ENCODE measurements at regions not wholly inside any gene's neighbourhood (a gene's known extent, or its start where the extent isn't known, plus 50 kb on each side); places are given as distances from the start of the nearest gene placed in this dataset.

DNA sequence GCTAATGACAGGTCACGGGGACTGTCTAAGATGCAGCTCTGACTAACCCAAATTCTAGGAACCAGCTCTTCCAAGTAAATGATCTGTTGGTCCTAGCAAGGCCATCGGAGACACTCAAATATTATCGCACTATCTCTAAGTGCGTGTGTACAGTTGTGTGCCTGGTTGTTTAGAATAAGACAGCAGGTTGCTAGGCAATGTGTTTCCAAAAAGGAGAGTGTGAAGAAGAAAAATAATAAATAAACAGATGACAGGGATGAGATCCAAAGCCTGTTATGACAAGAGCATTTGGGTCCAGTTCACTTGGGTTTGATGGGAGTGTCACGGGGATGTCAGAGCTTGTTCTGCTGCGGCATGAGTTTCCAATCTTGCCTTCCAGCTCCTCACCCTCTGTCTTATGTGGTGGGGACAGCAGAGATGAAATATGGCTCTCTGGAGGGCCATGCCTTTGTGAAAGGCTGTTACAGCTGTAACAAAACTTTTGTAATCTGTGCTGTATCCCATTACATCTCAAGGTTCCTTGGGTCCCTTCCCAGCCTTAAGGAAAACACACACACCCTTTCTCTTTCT is 127.5 kb upstream of the TNP1 start (continued):
- TF ChIP-seq, protein P1, sequence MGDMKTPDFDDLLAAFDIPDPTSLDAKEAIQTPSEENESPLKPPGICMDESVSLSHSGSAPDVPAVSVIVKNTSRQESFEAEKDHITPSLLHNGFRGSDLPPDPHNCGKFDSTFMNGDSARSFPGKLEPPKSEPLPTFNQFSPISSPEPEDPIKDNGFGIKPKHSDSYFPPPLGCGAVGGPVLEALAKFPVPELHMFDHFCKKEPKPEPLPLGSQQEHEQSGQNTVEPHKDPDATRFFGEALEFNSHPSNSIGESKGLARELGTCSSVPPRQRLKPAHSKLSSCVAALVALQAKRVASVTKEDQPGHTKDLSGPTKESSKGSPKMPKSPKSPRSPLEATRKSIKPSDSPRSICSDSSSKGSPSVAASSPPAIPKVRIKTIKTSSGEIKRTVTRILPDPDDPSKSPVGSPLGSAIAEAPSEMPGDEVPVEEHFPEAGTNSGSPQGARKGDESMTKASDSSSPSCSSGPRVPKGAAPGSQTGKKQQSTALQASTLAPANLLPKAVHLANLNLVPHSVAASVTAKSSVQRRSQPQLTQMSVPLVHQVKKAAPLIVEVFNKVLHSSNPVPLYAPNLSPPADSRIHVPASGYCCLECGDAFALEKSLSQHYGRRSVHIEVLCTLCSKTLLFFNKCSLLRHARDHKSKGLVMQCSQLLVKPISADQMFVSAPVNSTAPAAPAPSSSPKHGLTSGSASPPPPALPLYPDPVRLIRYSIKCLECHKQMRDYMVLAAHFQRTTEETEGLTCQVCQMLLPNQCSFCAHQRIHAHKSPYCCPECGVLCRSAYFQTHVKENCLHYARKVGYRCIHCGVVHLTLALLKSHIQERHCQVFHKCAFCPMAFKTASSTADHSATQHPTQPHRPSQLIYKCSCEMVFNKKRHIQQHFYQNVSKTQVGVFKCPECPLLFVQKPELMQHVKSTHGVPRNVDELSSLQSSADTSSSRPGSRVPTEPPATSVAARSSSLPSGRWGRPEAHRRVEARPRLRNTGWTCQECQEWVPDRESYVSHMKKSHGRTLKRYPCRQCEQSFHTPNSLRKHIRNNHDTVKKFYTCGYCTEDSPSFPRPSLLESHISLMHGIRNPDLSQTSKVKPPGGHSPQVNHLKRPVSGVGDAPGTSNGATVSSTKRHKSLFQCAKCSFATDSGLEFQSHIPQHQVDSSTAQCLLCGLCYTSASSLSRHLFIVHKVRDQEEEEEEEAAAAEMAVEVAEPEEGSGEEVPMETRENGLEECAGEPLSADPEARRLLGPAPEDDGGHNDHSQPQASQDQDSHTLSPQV (IDR thresholded peaks at IDR 0.05), result no peak
- no peak for TF ChIP-seq RBBP5 (conservative IDR thresholded peaks at IDR 0.05)

DNA sequence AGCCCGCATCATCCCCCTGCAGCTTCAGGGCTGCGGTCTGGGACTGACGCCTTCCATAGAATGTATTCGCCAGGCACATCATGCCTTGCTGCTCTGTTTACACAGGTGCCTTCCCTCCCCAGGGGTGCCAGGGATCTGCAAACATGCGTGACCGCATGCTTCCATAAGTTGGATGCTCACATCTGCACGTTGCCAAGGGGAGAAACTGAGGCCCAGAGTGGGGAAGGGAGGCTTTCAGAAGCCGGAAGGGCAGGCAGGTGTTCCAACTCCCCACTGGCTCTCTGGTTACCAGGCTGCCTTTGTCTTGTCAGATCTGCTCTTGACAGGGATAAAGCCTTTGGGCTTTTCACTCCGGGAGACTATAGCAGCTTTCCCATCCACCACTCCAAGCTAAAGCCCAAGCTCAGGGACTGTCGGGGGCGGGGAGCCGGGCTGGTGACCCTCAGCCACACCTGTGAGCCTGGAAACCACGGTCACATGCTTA is 125.8 kb upstream of the TNP1 start:
- Histone ChIP-seq H3K27me3 (replicated peaks in 1 of 2; ENCODE audit: control insufficient read depth in 2 of 2, insufficient read depth in 2 of 2, low read length in 1 of 2) (peaks cover 0 to 2% of the 10 kb centered on the region in 2 experiments; a peak in 2 of 4 replicates), H3K4me3 (no peak overlapping the region), H3K36me3 (ENCODE audit: control insufficient read depth in 2 of 2, insufficient read depth in 2 of 2, low read length in 1 of 2) (no peaks in the 10 kb centered on the region), H3K9ac (ENCODE audit: control insufficient read depth, insufficient read depth, low read length) (no peak overlapping the region), H3K4me1 (ENCODE audit: control insufficient read depth, insufficient read depth, low read length) (no peaks in the 10 kb centered on the region), H2AFZ (ENCODE audit: control insufficient read depth, low read depth, low read length) (no peak overlapping the region), H3K4me2 (ENCODE audit: control insufficient read depth, insufficient read depth) (no peak overlapping the region), H4K20me1 (ENCODE audit: control insufficient read depth, insufficient read depth) (no peaks in the 10 kb centered on the region), H3K9me3 (replicated peaks; ENCODE audit: control insufficient read depth, insufficient read depth, low read length) (no peaks in the 10 kb centered on the region; the same call in 2 of the 3 replicates), H3K27ac (ENCODE audit: control insufficient read depth, insufficient read depth) (no peak overlapping the region), H3K79me2 (ENCODE audit: control insufficient read depth, insufficient read depth, low read length) (no peaks in the 10 kb centered on the region)
- CTCF ChIA-PET, result no interaction called here
- no peak for FAIRE-seq
- BruUV-seq (replicated peaks), result no TSS peak
- RAD21 ChIA-PET (ENCODE audit: unreplicated experiment), result no interaction called here
- in situ Hi-C loops (cut with MboI), result no loop called here
- POLR2A ChIA-PET, result no interaction called here
- 26% methylated on average over 13 of the region's 13 CpGs for WGBS (ENCODE audit: insufficient coverage, insufficient replicate concordance, low lambda C conversion rate, missing lambda C conversion rate)
- SMC1A ChIA-PET (ENCODE audit: uncharacterized antibody, unreplicated experiment), result interaction anchor here (0.6 to 0.8 kb wide), 2 partner anchors 11 to 492 kb away, joined by 3 read pairs; no protein-coding TSS in a partner anchor
- no peak for ATAC-seq
- intact Hi-C loops (cut with micrococcal nuclease; ENCODE audit: unreplicated experiment), result no loop called here
- no peak for DNase-seq (ENCODE audit: low read depth, low spot score)
- TF ChIP-seq SIN3A (IDR thresholded peaks at IDR 0.05; ENCODE audit: low read depth, low read length) (no peak), ZNF217 (IDR thresholded peaks at IDR 0.05) (no peak), HDAC2 (IDR thresholded peaks at IDR 0.05) (no peak), SP1 (IDR thresholded peaks at IDR 0.05; ENCODE audit: low read depth, low read length) (no peak), ATF7 (IDR thresholded peaks at IDR 0.05; ENCODE audit: low read depth) (no peak), PAX8 (IDR thresholded peaks at IDR 0.05) (no peak), SPI1 (IDR thresholded peaks at IDR 0.05; ENCODE audit: borderline replicate concordance, insufficient read depth, low read depth, low read length) (no peak), TAF1 (IDR thresholded peaks at IDR 0.05; ENCODE audit: borderline replicate concordance, low read depth, low read length) (no peak)
- TF ChIP-seq, protein P1 (IDR thresholded peaks at IDR 0.05), result no peak
- TF ChIP-seq, protein P2, sequence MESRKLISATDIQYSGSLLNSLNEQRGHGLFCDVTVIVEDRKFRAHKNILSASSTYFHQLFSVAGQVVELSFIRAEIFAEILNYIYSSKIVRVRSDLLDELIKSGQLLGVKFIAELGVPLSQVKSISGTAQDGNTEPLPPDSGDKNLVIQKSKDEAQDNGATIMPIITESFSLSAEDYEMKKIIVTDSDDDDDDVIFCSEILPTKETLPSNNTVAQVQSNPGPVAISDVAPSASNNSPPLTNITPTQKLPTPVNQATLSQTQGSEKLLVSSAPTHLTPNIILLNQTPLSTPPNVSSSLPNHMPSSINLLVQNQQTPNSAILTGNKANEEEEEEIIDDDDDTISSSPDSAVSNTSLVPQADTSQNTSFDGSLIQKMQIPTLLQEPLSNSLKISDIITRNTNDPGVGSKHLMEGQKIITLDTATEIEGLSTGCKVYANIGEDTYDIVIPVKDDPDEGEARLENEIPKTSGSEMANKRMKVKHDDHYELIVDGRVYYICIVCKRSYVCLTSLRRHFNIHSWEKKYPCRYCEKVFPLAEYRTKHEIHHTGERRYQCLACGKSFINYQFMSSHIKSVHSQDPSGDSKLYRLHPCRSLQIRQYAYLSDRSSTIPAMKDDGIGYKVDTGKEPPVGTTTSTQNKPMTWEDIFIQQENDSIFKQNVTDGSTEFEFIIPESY (IDR thresholded peaks at IDR 0.05), result no peak
- TF ChIP-seq, protein P3, sequence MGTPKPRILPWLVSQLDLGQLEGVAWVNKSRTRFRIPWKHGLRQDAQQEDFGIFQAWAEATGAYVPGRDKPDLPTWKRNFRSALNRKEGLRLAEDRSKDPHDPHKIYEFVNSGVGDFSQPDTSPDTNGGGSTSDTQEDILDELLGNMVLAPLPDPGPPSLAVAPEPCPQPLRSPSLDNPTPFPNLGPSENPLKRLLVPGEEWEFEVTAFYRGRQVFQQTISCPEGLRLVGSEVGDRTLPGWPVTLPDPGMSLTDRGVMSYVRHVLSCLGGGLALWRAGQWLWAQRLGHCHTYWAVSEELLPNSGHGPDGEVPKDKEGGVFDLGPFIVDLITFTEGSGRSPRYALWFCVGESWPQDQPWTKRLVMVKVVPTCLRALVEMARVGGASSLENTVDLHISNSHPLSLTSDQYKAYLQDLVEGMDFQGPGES (IDR thresholded peaks at IDR 0.05), result no peak

Measured in GM12878 (cell line).